Activated CD4-positive, alpha-beta T cell treated with anti-CD3 and anti-CD28 coated beads for 48 hours (primary cell): ENCODE measurements at regions not wholly inside any gene's neighbourhood (a gene's known extent, or its start where the extent isn't known, plus 50 kb on each side); places are given as distances from the start of the nearest gene placed in this dataset.

ENCODE experiments used
- DNase-seq: peaks from one replicate; pipeline ENCODE4 v3.0.0-alpha.2; 2020

DNA sequence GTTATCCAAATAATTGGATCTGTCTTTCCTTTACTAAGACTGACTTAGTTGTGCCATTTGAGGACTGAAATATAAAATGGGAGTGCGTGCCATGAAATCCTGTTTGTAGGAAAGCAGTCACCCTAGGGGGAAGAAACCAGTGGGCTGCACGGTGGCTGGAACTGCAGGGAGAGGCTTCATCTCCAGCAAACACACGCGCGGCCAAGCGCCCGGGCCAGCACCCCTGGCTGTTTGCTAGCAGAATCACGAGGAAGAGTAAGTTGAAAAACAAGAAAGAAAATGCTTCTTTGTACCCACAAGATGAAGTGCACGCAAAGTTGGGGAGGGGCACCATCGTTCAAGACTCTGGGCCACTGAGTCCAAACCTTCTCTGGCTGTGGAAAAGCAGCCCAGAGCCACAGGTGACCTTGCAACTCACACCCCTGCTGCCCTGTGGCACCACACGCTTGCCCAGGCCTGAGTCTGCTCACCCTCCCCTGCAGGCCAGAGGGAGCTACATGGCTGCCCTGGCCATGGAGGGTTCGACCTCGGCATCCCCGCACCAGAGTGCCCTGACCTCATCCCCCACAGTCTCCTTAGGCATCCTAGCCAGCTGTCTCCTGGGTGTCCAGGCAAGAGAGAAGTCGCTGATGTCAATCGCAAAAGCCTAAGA lies 55.2 kb downstream of the IRX2 start:
- no peak for DNase-seq

DNA sequence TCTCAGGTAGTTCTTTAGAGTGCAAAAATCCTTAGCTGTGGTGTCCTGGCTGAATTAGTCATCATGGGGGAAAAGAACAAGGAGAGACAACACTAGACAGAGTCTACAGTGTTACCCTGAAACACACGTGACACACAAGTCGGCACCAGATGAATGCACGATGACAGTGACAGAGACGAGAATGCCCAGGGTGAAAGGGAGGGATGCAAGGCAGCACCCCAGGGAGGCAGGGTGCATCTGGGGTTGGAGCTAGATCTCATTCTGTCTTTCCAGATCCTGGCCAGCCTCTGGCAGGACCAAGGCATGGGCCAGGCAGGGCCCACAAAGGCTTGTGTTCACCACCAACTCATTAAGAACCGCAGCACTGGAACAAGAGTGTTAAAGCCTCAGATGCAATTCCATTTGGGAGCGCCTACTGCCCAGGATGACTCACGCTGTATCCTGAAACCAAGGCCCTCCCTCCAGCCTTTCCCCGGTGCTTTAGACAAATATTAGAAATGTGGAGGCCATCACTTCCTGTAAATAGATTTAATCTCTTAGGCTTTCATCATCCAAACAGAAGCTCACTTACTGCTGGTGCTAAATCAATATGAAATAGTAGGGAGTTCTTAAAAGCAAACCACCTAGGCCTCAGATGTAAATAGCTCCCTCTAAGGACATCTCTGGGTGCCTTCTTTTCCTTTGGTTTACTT lies 56.1 kb downstream of the IRX2 start:
- DNase-seq: no peak

DNA sequence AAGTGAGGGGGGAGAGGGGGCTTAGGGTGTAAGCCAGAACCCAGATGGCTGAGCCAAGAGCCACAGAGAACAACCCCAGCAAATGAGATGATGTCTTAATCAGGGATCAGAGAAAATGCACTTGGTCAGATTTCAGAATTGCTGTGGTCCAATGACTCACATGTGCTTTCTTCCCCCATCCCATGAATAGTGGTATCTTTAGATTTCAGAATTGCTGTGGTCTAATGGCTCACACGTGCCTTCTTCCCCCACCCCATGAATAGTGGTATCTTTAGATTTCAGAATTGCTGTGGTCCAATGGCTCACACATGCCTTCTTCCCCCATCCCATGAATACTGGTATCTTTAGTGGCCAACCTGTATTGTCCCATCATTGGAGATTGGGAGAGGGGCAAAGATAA lies 59.9 kb downstream of the IRX2 start:
- DNase-seq: no peak

- DNase-seq: no peak
These were observed 61.2 kb downstream of the IRX2 start for GRCh38 chr5:2690293-2690692.

DNA sequence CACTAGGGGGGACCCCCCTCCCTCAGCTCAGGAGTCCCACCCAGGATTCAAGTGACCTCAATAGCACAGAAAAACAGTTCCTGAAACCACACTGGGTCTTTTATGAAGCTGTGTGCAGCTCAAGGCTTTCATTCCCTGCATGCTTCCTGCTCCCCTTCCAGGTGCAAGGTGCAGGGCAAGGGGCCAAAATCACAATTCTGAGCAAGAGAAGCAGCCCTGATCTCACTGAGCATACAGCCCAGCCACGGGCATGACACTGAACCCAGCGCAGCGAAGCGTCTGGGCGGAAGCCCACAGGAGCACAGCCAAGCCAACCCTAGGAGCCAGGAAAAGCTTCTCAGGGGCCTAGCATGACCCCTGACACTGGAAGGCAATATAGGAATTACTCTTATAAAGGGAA lies 62.9 kb downstream of the IRX2 start:
- no peak for DNase-seq

DNA sequence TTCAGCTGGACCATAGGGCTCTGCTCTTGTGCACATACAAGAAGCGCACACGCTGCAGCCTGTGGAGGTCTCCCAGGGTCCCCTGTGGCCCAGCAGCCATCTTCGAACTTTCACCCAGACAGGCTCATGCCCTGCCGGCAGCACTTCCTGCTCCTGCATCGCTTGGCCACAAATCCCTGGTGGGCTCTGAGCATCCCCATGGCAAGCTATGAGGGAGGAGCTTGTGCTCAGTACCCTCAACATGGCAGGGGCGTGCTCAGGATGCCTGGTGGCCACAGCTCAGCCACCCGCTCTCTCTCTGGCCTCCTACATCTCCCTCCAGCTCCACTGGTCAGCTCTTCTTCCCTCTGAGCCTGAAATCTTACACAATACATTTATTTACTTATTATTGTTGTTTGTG lies 63.7 kb downstream of the IRX2 start:
- no peak for DNase-seq

GRCh38 chr5:2686321-2687124 lies 65.0 kb downstream of the IRX2 start:
- no peak for DNase-seq

GRCh38 chr5:2685651-2686272 lies 65.7 kb downstream of the IRX2 start:
- DNase-seq: no peak

DNA sequence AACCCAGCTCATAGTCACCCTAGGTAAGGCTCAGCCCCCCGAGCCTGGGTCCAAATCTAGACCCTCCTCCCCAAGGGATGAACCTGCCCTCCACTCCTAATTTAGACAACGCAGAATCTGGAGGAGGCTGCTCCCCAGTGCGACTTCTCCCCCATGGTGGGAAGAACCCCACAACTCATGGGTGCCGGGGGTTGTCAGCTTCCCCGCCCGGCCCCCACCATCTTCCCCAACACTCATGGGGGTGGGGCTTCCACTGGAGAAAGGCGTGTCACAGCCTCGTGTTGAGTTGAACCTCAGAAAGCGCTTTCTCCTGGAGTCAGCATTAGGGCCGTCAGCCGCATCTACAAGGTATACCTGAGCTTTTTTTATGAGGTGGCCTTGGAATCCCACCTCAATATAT lies 66.9 kb downstream of the IRX2 start:
- DNase-seq: no peak

GRCh38 chr5:2683720-2684119 lies 67.8 kb downstream of the IRX2 start:
- no peak for DNase-seq

DNA sequence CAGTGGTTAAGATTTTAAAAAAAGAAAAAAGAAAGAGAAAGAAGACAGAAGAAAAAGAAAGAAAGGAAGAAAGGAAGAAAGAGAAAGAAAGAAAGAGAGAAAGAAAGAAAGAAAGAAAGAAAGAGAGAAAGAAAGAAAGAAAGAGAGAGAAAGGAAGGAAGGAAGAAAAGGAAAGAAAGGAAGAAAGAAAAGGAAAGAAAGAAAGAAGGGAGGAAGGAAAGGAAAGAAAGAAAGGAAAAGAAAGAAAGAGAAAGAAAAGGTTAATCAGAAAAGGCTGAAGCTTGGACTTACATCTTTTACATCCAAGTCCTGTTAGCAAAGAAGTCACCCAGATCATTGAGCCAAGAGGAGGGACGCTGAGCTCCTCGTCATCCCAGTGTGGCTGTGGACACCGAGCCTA lies 70.0 kb downstream of the IRX2 start:
- no peak for DNase-seq

GRCh38 chr5:2680979-2681378 lies 70.5 kb downstream of the IRX2 start:
- no peak for DNase-seq

GRCh38 chr5:2677689-2678088 lies 73.8 kb downstream of the IRX2 start:
- DNase-seq: no peak

GRCh38 chr5:2675548-2675947 lies 75.9 kb downstream of the IRX2 start:
- DNase-seq: no peak

- no peak for DNase-seq
These were observed 77.0 kb downstream of the IRX2 start for GRCh38 chr5:2674456-2674855.

DNA sequence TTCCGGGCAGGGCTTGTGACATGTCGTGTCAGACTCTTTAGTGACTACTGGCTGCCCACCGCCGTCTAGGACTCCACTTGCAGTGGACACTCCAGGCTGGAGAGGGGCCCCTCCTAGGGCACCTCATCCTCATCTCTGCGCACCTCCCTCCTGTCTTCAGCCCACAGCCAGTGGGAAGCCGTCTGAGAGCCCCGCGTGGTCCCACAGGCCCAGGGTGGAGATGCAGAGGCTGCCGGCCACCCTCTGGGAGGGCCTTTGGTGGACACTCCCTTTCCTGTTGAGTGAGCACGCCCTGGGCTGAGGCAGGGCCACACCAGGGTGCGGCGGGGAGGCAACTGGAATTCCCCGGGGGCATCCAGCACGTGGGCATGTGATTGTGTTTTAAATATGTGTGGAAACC lies 80.5 kb downstream of the IRX2 start:
- no peak for DNase-seq

- no peak for DNase-seq
These were observed 81.6 kb downstream of the IRX2 start for GRCh38 chr5:2669913-2670312.

GRCh38 chr5:2669259-2669658 lies 82.2 kb downstream of the IRX2 start:
- no peak for DNase-seq

DNA sequence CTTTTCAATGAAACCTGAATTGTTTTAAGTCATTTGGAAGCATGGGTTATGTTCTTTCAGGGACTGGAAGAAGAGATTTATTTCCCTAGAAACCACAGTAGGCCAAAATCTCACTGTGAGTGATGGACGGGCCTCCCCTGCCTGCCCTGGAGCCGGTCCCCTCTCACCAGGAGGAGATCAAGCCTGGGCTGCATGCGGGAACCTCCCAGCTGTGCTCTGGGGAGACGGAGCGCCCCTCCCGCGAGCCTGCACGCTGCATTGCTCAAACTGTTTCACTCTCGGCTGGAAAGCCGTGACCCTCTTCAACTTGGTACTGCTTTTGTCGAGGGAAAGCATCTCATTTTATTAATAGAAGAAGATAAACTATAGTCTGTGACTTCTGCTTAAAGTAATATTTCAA lies 85.4 kb downstream of the IRX2 start:
- DNase-seq: no peak

- no peak for DNase-seq
These were observed 88.0 kb downstream of the IRX2 start for GRCh38 chr5:2663489-2663888.

DNA sequence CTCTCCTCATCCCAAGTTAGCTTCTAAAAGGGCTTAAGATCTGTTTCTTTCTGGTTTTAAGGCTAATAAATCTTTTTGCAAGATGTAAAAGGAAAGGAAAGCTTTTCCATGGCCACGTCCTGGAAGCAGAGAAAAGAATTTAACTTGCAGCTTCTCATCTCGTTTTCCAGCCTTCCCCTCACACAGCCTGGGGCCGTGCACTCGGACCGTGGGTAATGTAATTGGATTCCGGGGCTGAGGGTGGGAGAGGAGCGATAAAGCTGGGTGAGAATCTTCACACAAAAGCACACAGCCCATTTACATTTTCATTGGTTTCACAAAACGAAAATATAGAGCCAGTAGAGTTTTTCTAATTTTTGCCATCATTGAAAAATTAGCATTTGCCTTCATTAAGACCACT lies 91.2 kb downstream of the IRX2 start:
- DNase-seq: no peak

- DNase-seq: no peak
These were observed 92.5 kb downstream of the IRX2 start for GRCh38 chr5:2658881-2659470.

DNA sequence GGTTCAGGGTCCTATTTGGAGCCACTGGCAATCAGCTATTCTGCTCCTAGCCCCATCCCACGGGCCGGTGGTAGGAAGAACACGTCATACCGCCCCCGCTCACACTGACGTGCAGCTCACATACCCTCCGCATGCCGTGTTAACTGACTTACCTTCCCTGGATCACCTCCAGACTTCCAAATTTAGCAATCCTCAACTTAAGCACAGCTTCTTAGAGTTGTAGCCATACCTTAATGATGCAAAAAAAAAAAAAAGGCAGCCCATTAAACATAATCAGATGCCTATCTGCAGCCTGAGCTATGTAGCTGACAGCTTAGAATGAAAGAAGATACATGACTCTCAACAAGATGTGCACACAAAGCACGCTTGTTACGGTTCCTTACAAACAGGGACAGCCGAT lies 93.0 kb downstream of the IRX2 start:
- no peak for DNase-seq
